ENCODE measurements at regions not wholly inside any gene's neighbourhood (a gene's known extent, or its start where the extent isn't known, plus 50 kb on each side); places are given as distances from the start of the nearest gene placed in this dataset.
A peak's percentile ranks its signal among the peaks of the same experiment; 100 is the strongest.

GRCh38 chr14:36245223-36245622, 68.7 kb upstream of the PTCSC3 start:
- peaks cover 13% of the 10 kb centered on the region for H3K9me3 ChIP-seq (ENCODE audit: control insufficient read depth, low read length)
- H3K36me3 ChIP-seq (ENCODE audit: control insufficient read depth, insufficient read depth, low read length) = no peaks in the 10 kb centered on the region
- Mint-ChIP-seq H3K27ac (peak overlapping the region; percentile 7), H3K36me3 (ENCODE audit: low read depth) (peaks cover 3% of the 10 kb centered on the region), H3K4me1 (peaks cover 52% of the 10 kb centered on the region), H3K9me3 (peaks cover 26% of the 10 kb centered on the region), H3K27me3 (ENCODE audit: insufficient read depth) (no peaks in the 10 kb centered on the region), H3K4me3 (peak overlapping the region; percentile 3)
- WGBS, 2 experiments (ENCODE audit: insufficient coverage in 1 of 2, insufficient read length in 1 of 2) = 66% methylated on average over 3 of the region's 3 CpGs; no CpG with 5 or more reads in 1 of the 2 experiments
- H3K9ac ChIP-seq (ENCODE audit: extremely low read depth, low read length, poor library complexity, severe bottlenecking) = no peak overlapping the region
- peaks cover 15% of the 10 kb centered on the region for H3K4me1 ChIP-seq (ENCODE audit: control insufficient read depth, insufficient read depth, low read length)
- no peak overlapping the region for H3K27ac ChIP-seq (ENCODE audit: low read depth, low read length)
- no peak for TF ChIP-seq CTCF (conservative IDR thresholded peaks at IDR 0.05)
- DNase-seq = peak; percentile 48
- no peaks in the 10 kb centered on the region for H3K27me3 ChIP-seq (ENCODE audit: control insufficient read depth, insufficient read depth, low read length, poor library complexity, severe bottlenecking)
- H3K4me3 ChIP-seq (ENCODE audit: low read length) = no peak overlapping the region

GRCh38 chr14:36243183-36243582, 66.7 kb upstream of the PTCSC3 start:
- Mint-ChIP-seq H3K27me3 (ENCODE audit: insufficient read depth) (no peaks in the 10 kb centered on the region), H3K27ac (no peak overlapping the region), H3K9me3 (peaks cover 11% of the 10 kb centered on the region), H3K4me1 (peaks cover 66% of the 10 kb centered on the region), H3K4me3 (no peak overlapping the region), H3K36me3 (ENCODE audit: low read depth) (no peaks in the 10 kb centered on the region)
- Histone ChIP-seq H3K4me1 (ENCODE audit: control insufficient read depth, insufficient read depth, low read length) (peaks cover 15% of the 10 kb centered on the region), H3K27ac (ENCODE audit: low read depth, low read length) (no peak overlapping the region), H3K9me3 (ENCODE audit: control insufficient read depth, low read length) (no peaks in the 10 kb centered on the region), H3K9ac (ENCODE audit: extremely low read depth, low read length, poor library complexity, severe bottlenecking) (no peak overlapping the region), H3K4me3 (ENCODE audit: low read length) (no peak overlapping the region), H3K36me3 (ENCODE audit: control insufficient read depth, insufficient read depth, low read length) (no peaks in the 10 kb centered on the region), H3K27me3 (ENCODE audit: control insufficient read depth, insufficient read depth, low read length, poor library complexity, severe bottlenecking) (no peaks in the 10 kb centered on the region)
- 90 to 100% methylated on average over 1 of the region's 1 CpG for WGBS, 2 experiments (ENCODE audit: insufficient coverage in 1 of 2, insufficient read length in 1 of 2)
- peak; percentile 53 for DNase-seq
- TF ChIP-seq CTCF (conservative IDR thresholded peaks at IDR 0.05) = no peak

- peaks cover 15% of the 10 kb centered on the region for H3K4me1 ChIP-seq (ENCODE audit: control insufficient read depth, insufficient read depth, low read length)
- no peak for TF ChIP-seq CTCF (conservative IDR thresholded peaks at IDR 0.05)
- H3K27me3 ChIP-seq (ENCODE audit: control insufficient read depth, insufficient read depth, low read length, poor library complexity, severe bottlenecking) = no peaks in the 10 kb centered on the region
- no peak overlapping the region for H3K4me3 ChIP-seq (ENCODE audit: low read length)
- no peaks in the 10 kb centered on the region for H3K27me3 Mint-ChIP-seq (ENCODE audit: insufficient read depth)
- no peaks in the 10 kb centered on the region for H3K36me3 Mint-ChIP-seq (ENCODE audit: low read depth)
- H3K9ac ChIP-seq (ENCODE audit: extremely low read depth, low read length, poor library complexity, severe bottlenecking) = no peak overlapping the region
- H3K4me1 Mint-ChIP-seq = peaks cover 53% of the 10 kb centered on the region
- H3K27ac ChIP-seq (ENCODE audit: low read depth, low read length) = no peak overlapping the region
- DNase-seq = no peak
- H3K9me3 Mint-ChIP-seq = no peaks in the 10 kb centered on the region
- no peak overlapping the region for H3K27ac Mint-ChIP-seq
- 85 to 93% methylated on average over 2 to 3 of the region's 3 CpGs for WGBS, 2 experiments (ENCODE audit: insufficient coverage in 1 of 2, insufficient read length in 1 of 2)
- no peaks in the 10 kb centered on the region for H3K9me3 ChIP-seq (ENCODE audit: control insufficient read depth, low read length)
- H3K36me3 ChIP-seq (ENCODE audit: control insufficient read depth, insufficient read depth, low read length) = no peaks in the 10 kb centered on the region
- H3K4me3 Mint-ChIP-seq = no peak overlapping the region
Observed at GRCh38 chr14:36241183-36241582, 64.7 kb upstream of the PTCSC3 start.
